ENCODE measurements at regions not wholly inside any gene's neighbourhood (a gene's known extent, or its start where the extent isn't known, plus 50 kb on each side); places are given as distances from the start of the nearest gene placed in this dataset.

GRCh38 chr6:138678168-138678567, 95.4 kb upstream of the CCDC28A start (continued):
- TF ChIP-seq SAP30 (IDR thresholded peaks at IDR 0.05; ENCODE audit: insufficient read depth, insufficient replicate concordance, low read length) (no peak), JUND (IDR thresholded peaks at IDR 0.05; ENCODE audit: low read length) (no peak), HDAC2 (IDR thresholded peaks at IDR 0.05; ENCODE audit: borderline replicate concordance in 1 of 2, low read depth in 2 of 2, low read length in 2 of 2) (no peak), SUZ12 (IDR thresholded peaks at IDR 0.05; ENCODE audit: low read length) (no peak)
